Endodermal cell (in vitro differentiated cells): ENCODE measurements at regions not wholly inside any gene's neighbourhood (a gene's known extent, or its start where the extent isn't known, plus 50 kb on each side); places are given as distances from the start of the nearest gene placed in this dataset.

Source experiments
- DNase-seq: peaks from one replicate; pipeline ENCODE4 v3.0.0-alpha.2; 2017
- H3K27ac ChIP-seq: 2 replicates; pipeline ENCODE4 v1.5.1; 2013; ENCODE audit warnings: mild to moderate bottlenecking, low read depth, low read length, moderate library complexity
- H3K27me3 ChIP-seq: 2 replicates; pipeline ENCODE4 v1.6.1; 2013; ENCODE audit warnings: mild to moderate bottlenecking, low read length, moderate library complexity; ENCODE audit not compliant: insufficient read depth, control insufficient read depth, poor library complexity, severe bottlenecking
- H3K36me3 ChIP-seq: 2 replicates; pipeline ENCODE4 v1.7.0; 2013; ENCODE audit warnings: mild to moderate bottlenecking, low read length, moderate library complexity; ENCODE audit not compliant: control insufficient read depth, insufficient read depth
- H3K4me1 ChIP-seq: one replicate; pipeline ENCODE4 v1.7.0; 2013; ENCODE audit warnings: low read length; ENCODE audit not compliant: control insufficient read depth, insufficient read depth
- H3K4me3 ChIP-seq: 2 replicates; pipeline ENCODE4 v1.5.1; 2013; ENCODE audit warnings: mild to moderate bottlenecking, low read length, moderate library complexity
- H3K9ac ChIP-seq: 2 replicates; pipeline ENCODE4 v1.6.1; 2013; ENCODE audit warnings: mild to moderate bottlenecking, low read length, moderate library complexity; ENCODE audit not compliant: poor library complexity, severe bottlenecking; ENCODE audit errors: extremely low read depth
- H3K9me3 ChIP-seq: 2 replicates; pipeline ENCODE4 v1.6.1; 2013; ENCODE audit warnings: mild to moderate bottlenecking, low read length, moderate library complexity; ENCODE audit not compliant: control insufficient read depth
- H3K27ac Mint-ChIP-seq: 2 replicates; pipeline ENCODE4 v1.8.0; 2020; ENCODE audit warnings: mixed read lengths
- H3K27me3 Mint-ChIP-seq: 2 replicates; pipeline ENCODE4 v1.8.0; 2021; ENCODE audit warnings: mild to moderate bottlenecking, mixed read lengths; ENCODE audit not compliant: insufficient read depth
- H3K36me3 Mint-ChIP-seq: 2 replicates; pipeline ENCODE4 v1.8.0; 2020; ENCODE audit warnings: low read depth, mixed read lengths
- H3K4me1 Mint-ChIP-seq: 2 replicates; pipeline ENCODE4 v1.8.0; 2020; ENCODE audit warnings: mixed read lengths
- H3K4me3 Mint-ChIP-seq: 2 replicates; pipeline ENCODE4 v1.8.0; 2020; ENCODE audit warnings: mild to moderate bottlenecking, moderate library complexity, mixed read lengths
- H3K9me3 Mint-ChIP-seq: 2 replicates; pipeline ENCODE4 v1.8.0; 2020; ENCODE audit warnings: mild to moderate bottlenecking, mixed read lengths
- WGBS, 2 experiments: methylation state at CpG; one replicate each; pipeline versions ENCODE4 v1.1.5 to v1.1.7; 2013; ENCODE audit warnings: missing lambda C conversion rate in 2 of 2, mixed read lengths in 1 of 2; ENCODE audit not compliant: insufficient coverage in 1 of 2, insufficient read length in 1 of 2; 5-methylcytosine and 5-hydroxymethylcytosine counted together
- TF ChIP-seq, protein P1 (sequence below): fragments of 200-600 bp; sonication (generic); conservative IDR thresholded peaks from 2 replicates; pipeline ENCODE4 v1.5.0; 2021; ENCODE audit warnings: antibody characterized with exemption, mild to moderate bottlenecking

DNA sequence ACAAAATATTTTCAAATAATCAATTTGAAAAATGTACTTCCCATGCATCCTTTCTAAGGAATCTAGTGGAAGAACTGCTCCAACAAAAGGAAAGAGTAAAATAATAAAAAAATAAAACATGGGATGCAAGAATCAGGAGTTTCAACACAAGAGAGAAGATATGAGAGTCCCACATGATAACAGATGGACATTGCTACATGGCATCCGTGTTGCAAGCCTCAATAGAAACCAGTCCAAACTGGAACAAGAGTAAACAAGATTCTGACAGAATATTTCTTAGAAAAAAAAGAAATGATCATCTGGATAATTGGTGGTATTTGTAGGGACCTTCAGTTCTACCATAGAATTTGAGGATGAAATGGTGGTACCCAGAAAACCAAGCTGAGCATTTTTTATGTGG is 186.8 kb downstream of the FRK start:
- Histone ChIP-seq H3K9ac (no peak overlapping the region), H3K9me3 (no peaks in the 10 kb centered on the region), H3K36me3 (no peaks in the 10 kb centered on the region), H3K4me3 (no peak overlapping the region), H3K4me1 (no peaks in the 10 kb centered on the region), H3K27me3 (no peaks in the 10 kb centered on the region), H3K27ac (no peak overlapping the region)
- TF ChIP-seq, protein P1, sequence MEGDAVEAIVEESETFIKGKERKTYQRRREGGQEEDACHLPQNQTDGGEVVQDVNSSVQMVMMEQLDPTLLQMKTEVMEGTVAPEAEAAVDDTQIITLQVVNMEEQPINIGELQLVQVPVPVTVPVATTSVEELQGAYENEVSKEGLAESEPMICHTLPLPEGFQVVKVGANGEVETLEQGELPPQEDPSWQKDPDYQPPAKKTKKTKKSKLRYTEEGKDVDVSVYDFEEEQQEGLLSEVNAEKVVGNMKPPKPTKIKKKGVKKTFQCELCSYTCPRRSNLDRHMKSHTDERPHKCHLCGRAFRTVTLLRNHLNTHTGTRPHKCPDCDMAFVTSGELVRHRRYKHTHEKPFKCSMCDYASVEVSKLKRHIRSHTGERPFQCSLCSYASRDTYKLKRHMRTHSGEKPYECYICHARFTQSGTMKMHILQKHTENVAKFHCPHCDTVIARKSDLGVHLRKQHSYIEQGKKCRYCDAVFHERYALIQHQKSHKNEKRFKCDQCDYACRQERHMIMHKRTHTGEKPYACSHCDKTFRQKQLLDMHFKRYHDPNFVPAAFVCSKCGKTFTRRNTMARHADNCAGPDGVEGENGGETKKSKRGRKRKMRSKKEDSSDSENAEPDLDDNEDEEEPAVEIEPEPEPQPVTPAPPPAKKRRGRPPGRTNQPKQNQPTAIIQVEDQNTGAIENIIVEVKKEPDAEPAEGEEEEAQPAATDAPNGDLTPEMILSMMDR: no peak
- Mint-ChIP-seq H3K36me3 (no peaks in the 10 kb centered on the region), H3K4me3 (no peak overlapping the region), H3K27me3 (peaks cover 3% of the 10 kb centered on the region), H3K27ac (no peak overlapping the region), H3K4me1 (no peaks in the 10 kb centered on the region), H3K9me3 (no peaks in the 10 kb centered on the region)
- WGBS, 2 experiments: 83 to 96% methylated on average over 1 of the region's 1 CpG
- DNase-seq: no peak

DNA sequence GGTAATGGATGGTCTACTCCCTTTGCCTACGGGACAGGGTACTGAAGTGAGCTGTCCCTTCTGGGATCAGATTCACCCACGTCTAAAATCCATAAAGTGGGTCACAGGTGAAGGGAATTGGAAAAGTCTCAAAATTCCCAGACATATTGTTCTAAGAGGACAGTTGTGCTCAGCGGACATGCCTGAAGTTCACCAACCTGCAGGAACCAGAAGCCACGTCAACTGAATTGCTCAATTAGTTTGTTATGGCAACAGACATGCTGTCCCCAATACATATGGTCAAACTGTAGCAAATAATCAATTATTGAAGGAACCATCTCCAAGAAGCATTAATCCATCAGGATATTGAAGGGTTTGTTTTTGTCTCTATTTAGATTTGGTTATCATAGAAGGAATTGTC is 190.2 kb downstream of the FRK start:
- Histone ChIP-seq H3K36me3 (no peaks in the 10 kb centered on the region), H3K27ac (no peak overlapping the region), H3K4me3 (no peak overlapping the region), H3K4me1 (no peaks in the 10 kb centered on the region), H3K27me3 (no peaks in the 10 kb centered on the region), H3K9ac (no peak overlapping the region), H3K9me3 (no peaks in the 10 kb centered on the region)
- no peak overlapping the region for H3K27ac Mint-ChIP-seq
- H3K9me3 Mint-ChIP-seq: no peaks in the 10 kb centered on the region
- H3K36me3 Mint-ChIP-seq: no peaks in the 10 kb centered on the region
- H3K4me1 Mint-ChIP-seq: no peaks in the 10 kb centered on the region
- DNase-seq: no peak
- TF ChIP-seq, protein P1: no peak
- no peaks in the 10 kb centered on the region for H3K27me3 Mint-ChIP-seq
- 62 to 67% methylated on average over 3 to 4 of the region's 4 CpGs for WGBS, 2 experiments
- no peak overlapping the region for H3K4me3 Mint-ChIP-seq

DNA sequence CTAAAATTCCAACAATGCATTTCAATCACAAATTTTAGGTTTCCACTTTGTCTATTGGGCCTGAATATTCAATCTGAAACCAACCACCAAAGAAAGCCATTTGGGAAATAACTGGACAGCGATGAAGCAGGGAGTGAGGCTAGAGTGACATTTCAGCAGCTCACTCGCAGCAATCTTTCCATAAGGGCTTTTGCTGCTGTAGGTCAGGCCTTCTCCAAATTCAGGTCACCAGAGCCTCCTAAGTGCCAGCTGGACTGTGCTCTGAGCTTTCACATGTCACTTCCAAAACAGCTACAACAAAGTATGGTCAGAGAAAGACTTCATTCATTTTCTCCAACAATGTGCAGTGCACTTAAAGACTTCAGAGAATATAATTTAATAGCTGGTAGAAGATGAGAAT is 194.8 kb downstream of the FRK start:
- no peaks in the 10 kb centered on the region for H3K4me1 Mint-ChIP-seq
- WGBS, 2 experiments: 95% methylated on average over 2 of the region's 2 CpGs; no CpG with 5 or more reads in 1 of the 2 experiments

More for the DNA sequence above, 194.8 kb downstream of the FRK start:
- no peak overlapping the region for H3K4me3 Mint-ChIP-seq
- Histone ChIP-seq H3K9me3 (no peaks in the 10 kb centered on the region), H3K4me1 (no peaks in the 10 kb centered on the region), H3K36me3 (no peaks in the 10 kb centered on the region), H3K27ac (no peak overlapping the region), H3K9ac (no peak overlapping the region), H3K27me3 (no peaks in the 10 kb centered on the region), H3K4me3 (no peak overlapping the region)
- no peaks in the 10 kb centered on the region for H3K9me3 Mint-ChIP-seq
- no peak overlapping the region for H3K27ac Mint-ChIP-seq
- no peaks in the 10 kb centered on the region for H3K27me3 Mint-ChIP-seq
- no peak for DNase-seq
- TF ChIP-seq, protein P1: no peak
- H3K36me3 Mint-ChIP-seq: no peaks in the 10 kb centered on the region
